KMS-11 (cell line): ENCODE measurements at regions not wholly inside any gene's neighbourhood (a gene's known extent, or its start where the extent isn't known, plus 50 kb on each side); places are given as distances from the start of the nearest gene placed in this dataset.

ENCODE experiments used
- H2AFZ ChIP-seq: fragments of 200-600 bp; sonication (generic); 2 replicates; pipeline ENCODE4 v1.6.1; 2016; ENCODE audit warnings: antibody characterized with exemption, mixed run types, low read depth
- H3K27ac ChIP-seq: fragments of 200-600 bp; sonication (generic); 2 replicates; pipeline ENCODE4 v1.6.1; 2016; ENCODE audit warnings: mild to moderate bottlenecking, mixed run types
- H3K27me3 ChIP-seq: fragments of 200-600 bp; sonication (generic); 2 replicates; pipeline ENCODE4 v1.6.1; 2017; ENCODE audit warnings: mild to moderate bottlenecking, low read depth, mixed run types, moderate library complexity; ENCODE audit not compliant: insufficient read depth
- H3K36me3 ChIP-seq: fragments of 200-600 bp; sonication (generic); 2 replicates; pipeline ENCODE4 v1.6.1; 2017; ENCODE audit warnings: mild to moderate bottlenecking, mixed run types; ENCODE audit not compliant: insufficient read depth
- H3K4me1 ChIP-seq: fragments of 200-600 bp; sonication (generic); 2 replicates; pipeline ENCODE4 v1.6.1; 2016; ENCODE audit warnings: mild to moderate bottlenecking, low read depth, mixed run types; ENCODE audit not compliant: poor library complexity, severe bottlenecking
- H3K4me2 ChIP-seq: fragments of 200-600 bp; sonication (generic); 2 replicates; pipeline ENCODE4 v1.7.0; 2016; ENCODE audit warnings: mild to moderate bottlenecking, mixed run types
- H3K4me3 ChIP-seq: fragments of 200-600 bp; sonication (generic); IDR thresholded peaks from 2 replicates; pipeline ENCODE4 v1.6.1; 2017; ENCODE audit warnings: low read depth, low read length, mixed read lengths; ENCODE audit not compliant: insufficient read depth
- H3K79me2 ChIP-seq: fragments of 200-600 bp; sonication (generic); 2 replicates; pipeline ENCODE4 v1.6.1; 2016; ENCODE audit warnings: low read depth, mixed run types; ENCODE audit not compliant: insufficient read depth
- H3K9ac ChIP-seq: fragments of 200-600 bp; sonication (generic); 2 replicates; pipeline ENCODE4 v1.6.1; 2016; ENCODE audit warnings: mild to moderate bottlenecking, mixed run types
- H4K20me1 ChIP-seq: fragments of 200-600 bp; sonication (generic); 2 replicates; pipeline ENCODE4 v1.6.1; 2016; ENCODE audit warnings: mild to moderate bottlenecking, mixed run types; ENCODE audit not compliant: insufficient read depth
- CTCF ChIP-seq: fragments of 200-600 bp; sonication (generic); conservative IDR thresholded peaks from 2 replicates; pipeline ENCODE4 v1.6.1; 2017; ENCODE audit warnings: low read depth, mild to moderate bottlenecking, antibody characterized with exemption, low read length, moderate library complexity, mixed read lengths

- Histone ChIP-seq H3K4me2 (no peak overlapping the region), H4K20me1 (no peaks in the 10 kb centered on the region), H3K4me1 (no peaks in the 10 kb centered on the region), H3K27ac (no peak overlapping the region), H3K36me3 (no peaks in the 10 kb centered on the region), H3K27me3 (no peaks in the 10 kb centered on the region), H3K4me3 (no peak overlapping the region), H2AFZ (no peak overlapping the region), H3K9ac (no peak overlapping the region), H3K79me2 (no peaks in the 10 kb centered on the region)
- TF ChIP-seq CTCF, result no peak
Measured at GRCh38 chr2:122029945-122030344, 274.5 kb downstream of the TSN start.

DNA sequence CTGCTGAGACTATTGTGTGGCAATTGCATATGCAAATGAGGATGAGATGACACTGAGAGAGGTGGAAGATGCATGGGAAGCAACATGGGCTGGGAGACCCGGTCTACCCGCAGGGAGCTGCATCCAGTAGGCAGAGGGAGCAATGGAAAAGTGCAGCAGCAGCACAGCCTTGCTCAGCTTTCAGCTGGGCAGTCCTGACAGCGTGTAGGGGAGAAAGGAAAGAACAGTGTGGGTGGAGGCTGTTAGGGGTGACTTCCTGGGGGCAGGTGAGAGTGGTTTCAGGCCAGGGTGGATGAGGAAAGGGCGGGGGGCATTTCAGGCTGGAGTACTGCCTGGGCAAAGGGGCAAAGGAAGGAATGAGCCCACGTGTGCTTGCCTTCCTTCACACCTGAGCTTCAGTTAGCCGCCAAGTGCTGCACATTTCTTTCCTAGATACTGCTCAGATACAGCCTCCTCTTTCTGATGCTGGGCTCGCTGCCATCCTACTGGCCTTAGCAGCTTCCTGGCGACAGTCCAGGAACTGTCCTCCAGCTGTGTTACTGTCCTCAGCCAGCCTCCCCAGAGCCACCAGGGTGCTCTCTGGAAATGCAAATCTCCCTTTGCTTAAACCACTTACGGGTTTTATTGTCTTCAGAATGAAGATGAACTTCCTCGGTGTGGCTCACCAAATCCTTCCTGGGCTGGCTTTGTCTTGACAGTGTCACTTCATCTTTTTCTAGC lies 276.3 kb downstream of the TSN start:
- Histone ChIP-seq H4K20me1 (no peaks in the 10 kb centered on the region), H3K9ac (no peak overlapping the region), H3K27me3 (no peaks in the 10 kb centered on the region), H3K4me2 (no peak overlapping the region), H2AFZ (no peak overlapping the region), H3K4me3 (no peak overlapping the region), H3K36me3 (no peaks in the 10 kb centered on the region), H3K79me2 (no peaks in the 10 kb centered on the region), H3K4me1 (no peaks in the 10 kb centered on the region), H3K27ac (no peak overlapping the region)
- no peak for TF ChIP-seq CTCF

- H3K4me3 ChIP-seq, result no peak overlapping the region
- no peaks in the 10 kb centered on the region for H3K36me3 ChIP-seq
- no peak overlapping the region for H3K27ac ChIP-seq
- no peaks in the 10 kb centered on the region for H3K27me3 ChIP-seq
- TF ChIP-seq CTCF, result no peak
- no peak overlapping the region for H3K4me2 ChIP-seq
- no peak overlapping the region for H3K9ac ChIP-seq
- no peaks in the 10 kb centered on the region for H4K20me1 ChIP-seq
- H3K4me1 ChIP-seq, result no peaks in the 10 kb centered on the region
- no peaks in the 10 kb centered on the region for H3K79me2 ChIP-seq
- no peak overlapping the region for H2AFZ ChIP-seq
Measured at GRCh38 chr2:122032264-122032645, 276.8 kb downstream of the TSN start.

- Histone ChIP-seq H4K20me1 (no peaks in the 10 kb centered on the region), H3K4me3 (no peak overlapping the region), H3K27me3 (no peaks in the 10 kb centered on the region), H3K27ac (no peak overlapping the region), H3K36me3 (no peaks in the 10 kb centered on the region), H3K9ac (no peak overlapping the region), H3K4me2 (no peak overlapping the region), H3K4me1 (no peaks in the 10 kb centered on the region), H3K79me2 (no peaks in the 10 kb centered on the region), H2AFZ (no peak overlapping the region)
- no peak for TF ChIP-seq CTCF
Measured at GRCh38 chr2:122033778-122034177, 278.3 kb downstream of the TSN start.
